Spleen (tissue), 7 donors: ENCODE measurements at regions not wholly inside any gene's neighbourhood (a gene's known extent, or its start where the extent isn't known, plus 50 kb on each side); places are given as distances from the start of the nearest gene placed in this dataset.

Experiments
- POLR2A ChIP-seq, 3 donors: fragments of 450-650 bp; IDR thresholded peaks; one replicate each; pipeline ENCODE4 v1.5.1; 2017; ENCODE audit warnings: antibody characterized with exemption in 3 of 3, mild to moderate bottlenecking in 1 of 3
- TF ChIP-seq, protein P1 (sequence below), 11 experiments: fragments of 200-600 bp in 7 of 11; fragments of 450-650 bp in 4 of 11; sonication (generic) in 4 of 11; IDR thresholded peaks in 8 of 11; conservative IDR thresholded peaks in 3 of 11; 1 replicate in 7 of 11; 2 replicates in 4 of 11; pipeline versions ENCODE4 v1.4.0 to v1.8.0; 2016 to 2021; ENCODE audit warnings: antibody characterized with exemption in 11 of 11, inconsistent platforms in 4 of 11, mild to moderate bottlenecking in 1 of 11
- donor health status: DM: no; HTN: no; CAD: no; lungs with moderate emphysema.
- donor health status: DM: no; HTN: no; CAD: no.
- donor health status: DM: no; HTN: no; CAD: no.

DNA sequence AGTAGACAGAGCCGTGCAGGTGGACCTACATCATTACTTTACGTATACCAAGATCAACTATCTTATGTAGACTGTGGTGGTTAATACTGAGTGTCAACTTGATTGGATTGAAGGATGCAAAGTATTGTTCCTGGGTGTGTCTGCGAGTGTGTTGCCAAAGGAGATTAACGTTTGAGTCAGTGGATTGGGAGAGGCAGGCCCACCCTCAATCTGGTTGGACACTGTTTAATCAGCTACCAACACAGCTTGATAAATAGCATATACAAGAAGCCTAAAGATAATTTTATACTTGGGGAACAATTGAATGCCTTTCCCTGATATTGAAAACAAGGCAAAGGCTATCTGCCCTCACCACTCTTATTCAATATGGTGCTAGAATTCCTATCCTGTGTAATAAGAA, 604.2 kb upstream of the ZEB2 start:
- TF ChIP-seq, protein P1, sequence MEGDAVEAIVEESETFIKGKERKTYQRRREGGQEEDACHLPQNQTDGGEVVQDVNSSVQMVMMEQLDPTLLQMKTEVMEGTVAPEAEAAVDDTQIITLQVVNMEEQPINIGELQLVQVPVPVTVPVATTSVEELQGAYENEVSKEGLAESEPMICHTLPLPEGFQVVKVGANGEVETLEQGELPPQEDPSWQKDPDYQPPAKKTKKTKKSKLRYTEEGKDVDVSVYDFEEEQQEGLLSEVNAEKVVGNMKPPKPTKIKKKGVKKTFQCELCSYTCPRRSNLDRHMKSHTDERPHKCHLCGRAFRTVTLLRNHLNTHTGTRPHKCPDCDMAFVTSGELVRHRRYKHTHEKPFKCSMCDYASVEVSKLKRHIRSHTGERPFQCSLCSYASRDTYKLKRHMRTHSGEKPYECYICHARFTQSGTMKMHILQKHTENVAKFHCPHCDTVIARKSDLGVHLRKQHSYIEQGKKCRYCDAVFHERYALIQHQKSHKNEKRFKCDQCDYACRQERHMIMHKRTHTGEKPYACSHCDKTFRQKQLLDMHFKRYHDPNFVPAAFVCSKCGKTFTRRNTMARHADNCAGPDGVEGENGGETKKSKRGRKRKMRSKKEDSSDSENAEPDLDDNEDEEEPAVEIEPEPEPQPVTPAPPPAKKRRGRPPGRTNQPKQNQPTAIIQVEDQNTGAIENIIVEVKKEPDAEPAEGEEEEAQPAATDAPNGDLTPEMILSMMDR (IDR thresholded peaks at IDR 0.05 in 8 of 11, conservative IDR thresholded peaks at IDR 0.05 in 3 of 11): no peak
- no peak for TF ChIP-seq POLR2A (IDR thresholded peaks at IDR 0.05)
